ENCODE measurements at regions not wholly inside any gene's neighbourhood (a gene's known extent, or its start where the extent isn't known, plus 50 kb on each side); places are given as distances from the start of the nearest gene placed in this dataset.

DNA sequence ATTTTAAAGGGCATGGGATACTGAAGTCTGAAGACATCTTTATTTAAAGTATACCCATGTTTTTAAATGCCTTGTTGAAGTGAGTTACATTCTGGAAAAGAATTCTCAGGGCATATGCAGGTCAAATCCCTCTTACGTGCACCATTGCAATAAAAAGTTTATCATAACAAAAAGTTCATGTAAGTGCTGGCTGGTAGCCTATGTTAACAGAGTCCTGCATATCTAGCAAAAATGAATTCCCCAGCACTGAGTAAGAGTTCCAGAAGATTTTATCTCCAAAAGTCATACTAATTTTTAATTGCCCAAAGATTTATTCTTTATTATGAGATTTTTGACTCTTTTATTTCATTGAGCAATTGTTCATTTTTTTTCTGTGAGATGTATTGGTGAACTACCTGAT lies 104.7 kb upstream of the ROBO1 start:
- Histone ChIP-seq H3K9me3 (no peaks in the 10 kb centered on the region), H3K27me3 (no peaks in the 10 kb centered on the region), H3K36me3 (no peaks in the 10 kb centered on the region), H3K4me3 (ENCODE audit: low read depth, low read length) (no peak overlapping the region), H3K4me1 (no peaks in the 10 kb centered on the region; the same call in 1 of the 2 replicates)
- no peak for DNase-seq
- TF ChIP-seq, protein P1, sequence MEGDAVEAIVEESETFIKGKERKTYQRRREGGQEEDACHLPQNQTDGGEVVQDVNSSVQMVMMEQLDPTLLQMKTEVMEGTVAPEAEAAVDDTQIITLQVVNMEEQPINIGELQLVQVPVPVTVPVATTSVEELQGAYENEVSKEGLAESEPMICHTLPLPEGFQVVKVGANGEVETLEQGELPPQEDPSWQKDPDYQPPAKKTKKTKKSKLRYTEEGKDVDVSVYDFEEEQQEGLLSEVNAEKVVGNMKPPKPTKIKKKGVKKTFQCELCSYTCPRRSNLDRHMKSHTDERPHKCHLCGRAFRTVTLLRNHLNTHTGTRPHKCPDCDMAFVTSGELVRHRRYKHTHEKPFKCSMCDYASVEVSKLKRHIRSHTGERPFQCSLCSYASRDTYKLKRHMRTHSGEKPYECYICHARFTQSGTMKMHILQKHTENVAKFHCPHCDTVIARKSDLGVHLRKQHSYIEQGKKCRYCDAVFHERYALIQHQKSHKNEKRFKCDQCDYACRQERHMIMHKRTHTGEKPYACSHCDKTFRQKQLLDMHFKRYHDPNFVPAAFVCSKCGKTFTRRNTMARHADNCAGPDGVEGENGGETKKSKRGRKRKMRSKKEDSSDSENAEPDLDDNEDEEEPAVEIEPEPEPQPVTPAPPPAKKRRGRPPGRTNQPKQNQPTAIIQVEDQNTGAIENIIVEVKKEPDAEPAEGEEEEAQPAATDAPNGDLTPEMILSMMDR (IDR thresholded peaks at IDR 0.05; ENCODE audit: low read depth, low read length): no peak

DNA sequence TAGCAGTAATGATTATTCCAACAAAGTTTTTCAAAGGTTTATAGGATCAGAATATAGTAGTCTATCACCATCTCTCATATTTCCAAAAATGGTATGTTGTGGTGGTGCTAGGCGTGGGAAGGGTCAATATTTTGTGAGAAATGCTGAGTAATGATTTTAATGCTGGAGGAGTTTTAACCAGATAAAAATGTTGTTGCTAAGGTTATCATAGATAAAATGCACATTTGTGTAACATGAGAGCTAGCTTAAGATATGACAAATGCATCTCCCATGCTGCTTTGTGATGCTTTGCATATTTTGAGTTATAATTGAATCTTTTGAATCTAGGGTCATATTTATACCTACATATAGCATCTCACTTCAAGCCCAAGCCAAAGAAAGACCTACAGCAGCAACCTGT lies 103.9 kb upstream of the ROBO1 start:
- H3K9me3 ChIP-seq: no peaks in the 10 kb centered on the region
- TF ChIP-seq, protein P1 (IDR thresholded peaks at IDR 0.05; ENCODE audit: low read depth, low read length): no peak
- no peak for DNase-seq

DNA sequence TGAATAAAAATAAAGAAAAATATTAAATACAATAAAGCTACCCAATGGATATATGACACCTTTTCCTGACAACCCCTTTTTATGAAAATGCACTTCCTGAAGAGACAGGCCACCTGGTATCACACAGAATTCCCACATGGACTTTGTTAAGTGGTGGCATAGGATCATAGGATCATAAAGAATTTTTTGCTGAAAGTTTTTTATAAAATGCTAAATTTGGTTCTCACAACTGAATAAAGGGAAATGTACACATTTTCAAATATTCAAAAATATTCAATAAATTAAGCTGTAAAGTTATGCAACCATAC lies 102.5 kb upstream of the ROBO1 start:
- Histone ChIP-seq H3K4me1 (no peaks in the 10 kb centered on the region; the same call in 1 of the 2 replicates), H3K36me3 (no peaks in the 10 kb centered on the region), H3K9me3 (no peaks in the 10 kb centered on the region), H3K27me3 (no peaks in the 10 kb centered on the region), H3K4me3 (ENCODE audit: low read depth, low read length) (no peak overlapping the region)
- TF ChIP-seq, protein P1 (IDR thresholded peaks at IDR 0.05; ENCODE audit: low read depth, low read length): no peak
- no peak for DNase-seq

More for the DNA sequence above, 103.9 kb upstream of the ROBO1 start:
- H3K36me3 ChIP-seq: no peaks in the 10 kb centered on the region
- no peaks in the 10 kb centered on the region for H3K27me3 ChIP-seq
- H3K4me1 ChIP-seq: no peaks in the 10 kb centered on the region; the same call in 1 of the 2 replicates
- no peak overlapping the region for H3K4me3 ChIP-seq (ENCODE audit: low read depth, low read length)

DNA sequence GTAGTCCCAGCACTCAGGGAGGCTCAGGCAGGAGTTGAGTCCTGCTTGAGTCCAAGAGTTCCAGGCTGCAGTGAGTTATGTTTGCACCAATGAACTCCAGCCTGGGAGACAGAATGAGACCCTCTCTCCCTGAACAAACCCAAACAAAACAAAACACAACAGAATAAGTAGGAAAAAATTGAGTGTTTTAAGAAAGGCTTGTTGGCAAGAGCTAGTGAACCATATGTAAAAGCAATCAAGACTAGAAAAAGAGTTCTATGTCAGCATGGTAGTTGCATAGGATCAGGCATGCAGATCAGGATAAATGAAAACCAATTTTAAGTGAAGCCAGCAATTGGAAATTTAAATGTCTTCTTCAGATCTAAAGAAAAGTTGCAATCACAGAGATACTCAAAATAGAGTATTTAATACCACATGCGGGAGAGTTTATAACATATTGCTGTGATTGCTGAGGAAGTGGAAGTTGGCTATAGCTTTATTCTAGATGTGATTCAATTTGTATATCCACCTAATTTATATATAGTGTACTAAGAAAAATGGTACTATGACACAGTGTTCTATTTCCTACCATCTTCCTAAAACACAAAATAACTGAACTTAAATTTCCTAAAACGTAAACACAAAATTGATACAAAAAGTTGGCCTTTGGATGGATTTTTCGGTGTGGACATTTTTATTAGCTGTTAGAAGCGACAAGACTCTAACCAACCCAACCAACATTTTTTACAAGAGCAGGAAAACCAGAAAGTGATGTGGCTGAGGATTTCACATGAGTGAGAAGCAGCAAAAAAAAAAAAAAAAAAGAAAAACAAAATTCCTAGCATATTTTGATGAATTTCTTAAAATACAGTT lies 101.9 kb upstream of the ROBO1 start:
- H3K4me1 ChIP-seq: no peaks in the 10 kb centered on the region
- no peaks in the 10 kb centered on the region for H3K27me3 ChIP-seq
- H3K36me3 ChIP-seq: no peaks in the 10 kb centered on the region
- DNase-seq: no peak
- H3K4me3 ChIP-seq (ENCODE audit: low read depth, low read length): no peak overlapping the region
- TF ChIP-seq, protein P1 (IDR thresholded peaks at IDR 0.05; ENCODE audit: low read depth, low read length): no peak
- H3K9me3 ChIP-seq: no peaks in the 10 kb centered on the region

DNA sequence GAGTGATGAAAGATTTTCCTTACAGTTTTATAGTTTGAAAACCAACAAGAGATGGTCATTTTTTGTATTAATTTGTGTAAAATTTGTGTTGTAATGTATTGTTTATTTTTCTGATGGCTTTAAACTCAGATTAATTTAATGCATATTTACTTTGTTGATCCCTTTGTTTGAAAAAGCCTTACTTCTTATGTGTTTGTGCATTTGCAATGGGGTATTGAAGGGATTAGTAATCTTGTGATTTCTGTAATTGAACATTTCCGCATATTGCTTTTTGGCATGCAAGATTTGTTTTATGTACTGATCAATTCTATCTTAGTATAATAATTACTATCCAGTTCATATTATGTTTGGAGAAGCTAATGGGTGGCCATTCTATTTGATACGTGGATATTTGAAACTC lies 98.4 kb upstream of the ROBO1 start:
- Histone ChIP-seq H3K27me3 (no peaks in the 10 kb centered on the region), H3K4me3 (ENCODE audit: low read depth, low read length) (no peak overlapping the region), H3K9me3 (no peaks in the 10 kb centered on the region), H3K4me1 (no peaks in the 10 kb centered on the region), H3K36me3 (no peaks in the 10 kb centered on the region)
- TF ChIP-seq, protein P1 (IDR thresholded peaks at IDR 0.05; ENCODE audit: low read depth, low read length): no peak
- DNase-seq: no peak

DNA sequence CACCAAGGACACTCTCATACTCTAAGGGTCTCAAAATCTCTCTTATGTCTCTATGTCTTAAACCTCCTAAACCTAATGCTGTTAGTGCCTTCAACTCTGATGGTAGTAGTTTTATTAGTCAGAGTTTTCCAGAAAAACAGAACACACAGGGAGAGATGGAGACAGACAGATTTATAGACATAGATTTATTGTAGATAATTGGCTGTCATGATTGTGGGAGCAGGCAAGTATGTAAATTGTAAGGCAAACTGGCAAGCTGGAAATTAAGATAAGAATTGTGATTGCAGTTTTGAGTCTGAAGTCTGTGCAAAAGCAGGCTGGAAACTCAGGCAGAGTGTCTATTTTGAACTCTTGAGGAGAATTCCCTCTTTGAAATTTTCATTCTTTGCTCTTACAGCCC lies 96.3 kb upstream of the ROBO1 start:
- Histone ChIP-seq H3K9me3 (no peaks in the 10 kb centered on the region), H3K27me3 (no peaks in the 10 kb centered on the region), H3K4me1 (no peaks in the 10 kb centered on the region), H3K4me3 (ENCODE audit: low read depth, low read length) (no peak overlapping the region), H3K36me3 (no peaks in the 10 kb centered on the region)
- no peak for DNase-seq
- TF ChIP-seq, protein P1 (IDR thresholded peaks at IDR 0.05; ENCODE audit: low read depth, low read length): no peak

All from BE2C (cell line).